DMS153 treated with DMSO at 0.1 percent for 48 hours (cell line): ENCODE measurements at regions not wholly inside any gene's neighbourhood (a gene's known extent, or its start where the extent isn't known, plus 50 kb on each side); places are given as distances from the start of the nearest gene placed in this dataset.

Experiments used
- DNase-seq: peaks from one replicate; lab custom pipeline; 2025; ENCODE audit not compliant: unreplicated experiment; lab: John Stamatoyannopoulos, UW

DNA sequence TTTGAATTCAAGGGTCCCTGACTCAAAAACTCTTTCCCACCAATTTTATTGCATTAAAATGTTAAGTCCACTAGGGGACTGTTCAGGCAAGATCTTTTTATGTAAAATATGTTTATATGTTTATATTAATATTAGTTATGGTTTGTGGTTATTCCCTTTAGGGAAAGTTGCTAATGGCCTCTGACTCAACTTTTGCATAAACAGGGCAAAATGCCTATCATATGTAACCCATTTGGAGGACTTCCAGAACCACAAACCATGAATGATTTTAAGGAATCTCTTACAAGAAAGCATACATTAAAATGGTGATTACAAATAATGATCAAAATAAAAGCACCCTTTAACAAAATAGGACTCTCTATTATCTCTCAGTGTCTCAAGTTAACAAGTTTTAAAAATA, 1484.5 kb upstream of the ZEB2 start:
- DNase-seq, result no peak

DNA sequence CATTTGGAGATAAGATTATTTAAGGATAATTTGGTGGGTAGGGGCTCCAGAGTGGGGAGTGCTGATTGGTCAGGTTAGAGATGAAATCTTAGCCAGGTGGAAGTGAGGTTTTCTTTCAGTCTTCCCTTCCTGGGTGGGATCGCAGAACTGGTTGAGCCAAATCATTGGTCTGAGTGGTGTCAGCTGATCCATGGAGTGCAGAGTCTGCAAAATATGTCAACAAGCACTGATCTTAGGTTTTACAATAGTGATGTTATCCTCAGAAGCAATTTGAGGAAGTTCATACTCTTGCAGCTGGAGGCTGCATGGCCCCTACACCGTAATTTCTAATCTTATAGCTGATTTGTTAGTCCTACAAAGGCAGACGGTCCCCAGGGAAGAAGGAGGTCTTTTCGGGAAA, 1483.4 kb upstream of the ZEB2 start:
- DNase-seq, result no peak

- DNase-seq, result no peak
Measured at GRCh38 chr2:145994910-145995309, 1475.0 kb upstream of the ZEB2 start.

GRCh38 chr2:145992572-145992971, 1472.7 kb upstream of the ZEB2 start:
- DNase-seq, result no peak

DNA sequence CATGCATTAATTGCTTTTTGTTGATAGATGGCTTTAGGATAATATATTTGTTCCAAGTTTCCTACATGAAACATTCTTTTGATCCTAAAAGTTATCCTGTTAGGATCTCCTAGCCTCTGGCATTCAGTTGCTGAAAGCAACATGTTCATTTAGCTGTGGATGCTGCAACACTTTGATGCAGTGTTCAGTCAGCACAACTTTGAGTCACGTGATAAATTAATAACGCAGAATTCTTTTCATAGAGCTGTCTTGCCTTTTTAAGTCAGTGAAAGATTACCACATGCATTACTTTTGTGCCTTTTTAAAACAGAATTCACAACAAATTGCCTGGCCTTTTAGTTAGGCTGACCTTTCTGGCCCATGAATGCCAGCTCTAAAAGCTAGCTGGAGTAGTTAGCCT, 1467.9 kb upstream of the ZEB2 start:
- no peak for DNase-seq

DNA sequence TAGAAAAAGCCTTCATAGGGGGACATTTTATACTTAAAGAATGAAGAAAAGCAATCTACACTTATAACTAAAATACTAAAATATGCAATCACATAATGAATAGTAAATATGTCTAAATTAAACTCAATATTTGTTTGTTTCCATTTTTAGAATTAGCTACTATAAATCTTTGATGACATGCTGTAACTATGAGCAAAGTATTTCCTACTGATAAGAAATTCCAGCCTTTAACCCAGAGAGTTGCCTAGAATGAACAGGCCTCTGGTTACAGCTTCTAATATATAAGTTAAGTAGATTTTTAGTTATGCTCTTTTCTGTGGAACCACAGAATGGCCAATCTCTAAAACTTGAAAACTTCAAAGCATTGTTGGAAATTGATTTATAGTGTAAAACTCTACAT, 1465.6 kb upstream of the ZEB2 start:
- no peak for DNase-seq

DNA sequence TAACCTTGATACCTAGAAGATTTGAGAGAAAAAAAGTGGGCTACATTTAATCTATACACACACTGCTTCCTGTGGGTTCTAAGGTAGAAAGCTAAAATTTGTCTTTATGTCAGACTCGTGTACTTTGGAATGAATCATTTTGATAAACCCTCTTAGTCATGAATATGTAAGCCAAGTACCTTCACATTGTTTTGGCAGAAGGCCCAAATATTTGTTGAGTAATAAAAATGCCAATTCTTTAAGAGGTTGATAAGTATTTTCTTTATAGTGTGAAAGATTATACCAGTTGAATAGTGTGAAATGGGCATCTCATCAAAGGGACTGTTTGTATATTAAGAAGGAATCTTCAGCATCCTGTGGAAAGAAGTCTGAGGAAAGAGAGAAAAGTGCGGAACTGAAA, 1464.7 kb upstream of the ZEB2 start:
- no peak for DNase-seq

DNA sequence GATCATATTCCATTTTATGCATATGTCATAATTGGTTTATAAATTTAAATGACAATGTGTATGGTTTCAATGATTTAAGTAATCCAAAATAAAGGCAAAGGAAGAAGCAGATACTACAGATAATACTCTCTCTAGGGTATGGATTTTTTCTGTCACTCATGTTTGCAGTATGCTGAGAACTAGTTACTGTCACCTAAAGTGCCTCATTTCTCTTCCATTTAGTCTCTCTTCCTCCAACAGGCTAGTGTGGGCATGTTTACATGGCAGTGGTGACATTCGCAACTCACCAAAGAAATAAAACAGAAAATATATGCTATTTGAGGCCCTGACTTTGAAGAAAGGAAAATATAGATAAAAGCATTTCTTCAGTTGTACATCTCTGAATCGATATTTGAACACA, 1460.4 kb upstream of the ZEB2 start:
- DNase-seq, result no peak

GRCh38 chr2:145975406-145975805, 1455.5 kb upstream of the ZEB2 start:
- no peak for DNase-seq

DNA sequence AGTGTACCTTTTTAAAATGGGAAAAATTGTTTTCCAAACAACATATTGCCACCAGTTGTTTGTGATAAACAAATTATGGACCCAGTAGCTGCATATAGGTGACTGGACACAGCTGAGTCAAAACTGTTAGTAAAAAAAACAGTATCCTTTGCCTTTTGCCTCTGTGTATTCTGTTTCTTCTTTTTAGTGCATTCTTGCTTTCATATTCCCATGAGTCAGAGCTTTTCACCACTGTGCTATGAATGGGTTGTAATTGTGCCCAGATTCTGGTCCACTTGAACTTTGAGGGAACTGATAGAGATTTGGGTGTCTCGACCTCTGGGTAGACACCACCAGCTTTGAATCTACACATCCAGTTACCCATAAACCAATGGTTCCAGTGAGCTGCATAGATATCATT, 1441.9 kb upstream of the ZEB2 start:
- DNase-seq, result no peak

GRCh38 chr2:145960479-145961163, 1440.7 kb upstream of the ZEB2 start:
- no peak for DNase-seq

GRCh38 chr2:145958611-145959010, 1438.7 kb upstream of the ZEB2 start:
- no peak for DNase-seq

DNA sequence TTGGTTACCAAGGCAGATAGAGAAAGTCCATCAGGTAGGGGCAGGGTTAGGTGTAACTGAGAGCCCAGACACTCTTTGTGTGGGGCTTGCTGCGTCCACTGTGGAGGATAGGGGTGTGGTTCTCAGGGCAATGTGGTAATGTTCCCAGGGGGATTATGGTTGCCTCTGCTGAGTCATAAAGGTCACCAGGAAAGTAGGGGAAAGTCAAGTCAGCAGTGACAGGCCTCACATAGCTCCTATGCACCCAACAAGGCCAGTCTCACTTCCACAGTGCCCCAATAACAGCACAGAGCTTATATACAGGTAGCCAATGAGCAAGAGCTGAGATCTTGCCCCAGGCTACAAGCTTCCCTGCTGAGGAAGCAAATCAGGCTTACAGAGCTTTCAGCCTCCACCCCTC, 1438.0 kb upstream of the ZEB2 start:
- no peak for DNase-seq

GRCh38 chr2:145939949-145940348, 1420.0 kb upstream of the ZEB2 start:
- no peak for DNase-seq

GRCh38 chr2:145935016-145935415, 1415.1 kb upstream of the ZEB2 start:
- DNase-seq, result no peak

GRCh38 chr2:145931781-145932395, 1412.0 kb upstream of the ZEB2 start:
- DNase-seq, result peak; percentile 74

DNA sequence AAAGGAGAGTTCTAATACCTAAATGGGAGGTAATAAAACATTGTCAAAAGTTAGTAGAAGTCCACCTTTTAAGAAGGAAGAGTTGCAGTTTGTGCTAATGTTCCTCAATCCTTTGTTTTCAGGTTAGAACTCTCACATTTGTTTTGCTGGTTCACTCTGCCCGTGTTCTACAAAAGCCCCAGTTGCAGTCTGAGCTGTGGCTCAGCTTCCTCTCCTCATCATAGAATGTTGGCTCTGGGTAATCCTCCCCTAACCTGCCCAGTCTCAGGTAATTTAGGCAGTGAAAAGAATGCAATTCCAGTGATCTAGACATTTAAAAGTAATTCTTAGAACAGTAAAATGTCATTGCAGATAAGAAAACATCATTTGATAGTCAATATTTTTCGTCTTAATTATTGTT, 1410.4 kb upstream of the ZEB2 start:
- DNase-seq, result no peak

DNA sequence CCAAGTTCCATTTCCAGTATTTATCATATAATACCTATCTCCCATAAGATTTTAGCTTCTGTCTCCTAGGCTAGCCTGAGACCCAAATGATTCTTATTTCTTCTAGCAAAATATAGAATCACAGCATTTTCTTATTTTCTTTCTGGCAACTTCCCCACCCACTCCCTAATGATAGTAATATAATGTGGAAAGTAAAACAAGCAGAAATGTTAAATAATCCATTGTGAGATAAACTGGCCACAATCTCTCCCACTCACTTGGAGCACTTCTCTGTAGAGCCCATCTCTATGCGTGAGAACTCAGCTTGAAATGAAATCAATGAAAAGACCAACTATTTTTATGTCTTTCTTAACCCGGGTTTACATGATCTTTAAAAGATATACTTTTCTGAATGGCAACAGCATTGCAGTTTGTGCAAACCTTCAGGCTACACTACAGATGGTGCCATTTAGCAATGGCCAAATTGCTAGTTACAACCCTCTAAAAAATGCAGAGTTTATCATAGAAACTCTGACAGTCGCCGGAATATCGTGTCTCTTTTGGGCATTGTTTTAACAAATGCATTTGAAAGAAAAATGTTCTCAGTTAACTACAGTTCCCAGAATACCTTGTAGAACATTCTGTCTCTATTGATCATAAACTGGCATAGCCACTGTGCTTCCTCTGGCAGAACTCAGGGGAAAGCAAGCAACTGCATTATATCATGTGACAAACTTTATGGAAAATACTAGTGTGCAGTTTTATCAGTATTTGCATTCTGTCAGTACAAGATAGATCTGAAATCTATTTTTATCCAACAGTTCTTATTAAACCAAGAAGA, 1407.4 kb upstream of the ZEB2 start:
- DNase-seq, result no peak

- no peak for DNase-seq
Measured at GRCh38 chr2:145925591-145925990, 1405.7 kb upstream of the ZEB2 start.

DNA sequence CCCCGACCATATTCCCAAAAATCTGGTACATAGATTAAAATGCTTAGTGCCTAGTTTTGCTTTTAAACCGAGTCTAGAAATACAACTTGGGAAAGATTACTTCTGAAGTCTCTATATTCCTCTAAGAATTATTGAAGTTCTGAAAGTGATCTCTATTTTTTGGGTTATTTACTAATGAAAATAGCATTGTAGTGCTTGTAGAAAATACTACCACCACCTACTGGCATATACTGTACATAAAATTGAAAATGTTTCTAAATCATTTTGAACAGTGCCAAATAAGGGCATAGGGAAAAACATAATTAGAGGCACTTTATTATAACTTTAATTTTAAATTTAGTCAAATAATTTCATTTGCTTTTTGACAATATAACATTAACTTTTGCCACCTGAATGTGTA, 1399.6 kb upstream of the ZEB2 start:
- DNase-seq, result no peak

DNA sequence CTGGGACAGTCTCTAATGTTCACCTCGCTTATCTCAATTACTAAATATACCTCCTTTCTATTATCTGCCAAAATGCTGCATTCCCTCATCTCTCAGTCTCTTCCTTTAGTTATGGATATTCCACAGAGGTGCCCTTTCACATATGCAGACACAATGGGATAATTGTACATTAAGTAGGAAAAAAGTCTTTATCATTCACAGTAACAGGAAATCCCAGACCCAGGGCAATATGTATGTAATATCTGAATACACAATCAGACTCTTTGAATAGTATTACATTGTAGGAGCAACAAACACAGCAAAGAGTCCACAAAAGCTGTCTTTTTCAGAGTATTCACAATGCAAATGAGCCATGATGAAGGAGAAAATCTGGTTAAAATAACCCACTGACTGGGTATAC, 1399.0 kb upstream of the ZEB2 start:
- no peak for DNase-seq

DNA sequence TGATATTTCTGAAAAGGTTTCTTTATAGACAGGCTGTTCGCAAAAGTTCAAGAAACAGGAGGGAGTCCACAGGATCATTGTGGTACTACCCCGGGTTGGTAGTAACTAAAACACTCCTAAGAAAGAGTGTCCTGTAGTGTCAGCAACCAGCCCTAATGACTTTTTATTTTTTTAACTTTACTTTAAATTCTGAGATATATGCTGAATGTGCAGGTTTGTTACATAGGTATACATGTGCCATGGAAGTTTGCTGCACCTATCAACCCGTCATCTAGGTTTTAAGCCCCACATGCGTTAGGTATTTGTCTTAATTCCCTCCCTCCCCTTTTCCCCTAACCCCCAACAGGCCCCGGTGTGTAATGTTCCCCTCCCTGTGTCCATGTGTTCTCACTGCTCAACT, 1396.9 kb upstream of the ZEB2 start:
- DNase-seq, result no peak
